ENCODE measurements at regions not wholly inside any gene's neighbourhood (a gene's known extent, or its start where the extent isn't known, plus 50 kb on each side); places are given as distances from the start of the nearest gene placed in this dataset.
"Not testable (repeated sequence)": the region's sequence is repeated elsewhere in the genome, so short reads cannot be mapped to it uniquely, and the experiment has no call there.

DNA sequence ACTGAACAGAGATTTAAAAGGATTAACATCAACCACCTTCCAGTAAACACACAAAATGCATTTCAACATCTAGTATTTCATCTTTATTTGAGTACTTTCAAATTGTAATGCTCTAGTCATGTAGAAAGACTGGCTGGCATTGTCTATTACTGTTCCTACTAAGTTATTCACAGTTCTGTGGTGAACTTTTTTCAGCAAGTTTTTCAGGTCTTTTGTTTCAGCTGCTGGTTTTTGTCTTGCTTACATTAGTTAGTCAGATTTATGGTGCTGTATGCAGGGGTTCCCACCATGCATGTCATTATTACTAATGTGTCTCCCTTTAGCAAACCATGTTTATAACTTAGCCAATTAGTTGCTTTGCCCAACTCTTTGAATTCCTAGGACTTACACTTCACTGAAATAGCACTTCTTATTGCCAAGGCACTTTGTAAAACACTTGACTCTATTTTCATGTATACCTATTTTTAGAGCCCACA lies 253.4 kb upstream of the KITLG start:
- no peaks in the 10 kb centered on the region for H3K9me3 ChIP-seq
- no peaks in the 10 kb centered on the region for H3K4me1 ChIP-seq (ENCODE audit: control insufficient read depth in 1 of 2, low read depth in 2 of 2)
- H3K27ac ChIP-seq, result no peak overlapping the region
- no peak overlapping the region for H3K4me3 ChIP-seq
- H3K36me3 ChIP-seq, result no peaks in the 10 kb centered on the region
- TF ChIP-seq, protein P1, sequence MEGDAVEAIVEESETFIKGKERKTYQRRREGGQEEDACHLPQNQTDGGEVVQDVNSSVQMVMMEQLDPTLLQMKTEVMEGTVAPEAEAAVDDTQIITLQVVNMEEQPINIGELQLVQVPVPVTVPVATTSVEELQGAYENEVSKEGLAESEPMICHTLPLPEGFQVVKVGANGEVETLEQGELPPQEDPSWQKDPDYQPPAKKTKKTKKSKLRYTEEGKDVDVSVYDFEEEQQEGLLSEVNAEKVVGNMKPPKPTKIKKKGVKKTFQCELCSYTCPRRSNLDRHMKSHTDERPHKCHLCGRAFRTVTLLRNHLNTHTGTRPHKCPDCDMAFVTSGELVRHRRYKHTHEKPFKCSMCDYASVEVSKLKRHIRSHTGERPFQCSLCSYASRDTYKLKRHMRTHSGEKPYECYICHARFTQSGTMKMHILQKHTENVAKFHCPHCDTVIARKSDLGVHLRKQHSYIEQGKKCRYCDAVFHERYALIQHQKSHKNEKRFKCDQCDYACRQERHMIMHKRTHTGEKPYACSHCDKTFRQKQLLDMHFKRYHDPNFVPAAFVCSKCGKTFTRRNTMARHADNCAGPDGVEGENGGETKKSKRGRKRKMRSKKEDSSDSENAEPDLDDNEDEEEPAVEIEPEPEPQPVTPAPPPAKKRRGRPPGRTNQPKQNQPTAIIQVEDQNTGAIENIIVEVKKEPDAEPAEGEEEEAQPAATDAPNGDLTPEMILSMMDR (IDR thresholded peaks at IDR 0.05), result no peak
- no peaks in the 10 kb centered on the region for H3K27me3 ChIP-seq (replicated peaks; ENCODE audit: insufficient read depth)
- no peak for ATAC-seq (ENCODE audit: insufficient number of reproducible peaks, low FRiP score, low read depth)
- no peak for DNase-seq (ENCODE audit: low spot score)

DNA sequence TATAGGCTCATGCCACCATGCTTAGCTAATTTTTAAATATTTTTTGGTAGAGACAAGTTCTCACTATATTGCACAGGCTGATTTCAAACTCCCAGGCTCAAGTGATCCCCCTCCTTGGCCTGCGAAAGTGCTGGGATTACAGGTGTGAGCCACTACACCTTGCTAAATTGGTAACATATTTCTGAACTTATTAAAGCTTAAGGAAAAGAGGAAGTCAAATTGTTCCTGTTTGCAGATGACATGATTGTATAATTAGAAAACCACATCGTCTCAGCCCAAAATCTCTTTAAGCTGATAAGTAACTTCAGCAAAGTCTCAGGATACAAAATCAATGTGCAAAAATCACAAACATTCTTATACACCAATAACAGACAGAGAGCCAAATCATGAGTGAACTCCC lies 248.3 kb upstream of the KITLG start:
- H3K27ac ChIP-seq, H3K9me3 ChIP-seq: not testable (repeated sequence)

DNA sequence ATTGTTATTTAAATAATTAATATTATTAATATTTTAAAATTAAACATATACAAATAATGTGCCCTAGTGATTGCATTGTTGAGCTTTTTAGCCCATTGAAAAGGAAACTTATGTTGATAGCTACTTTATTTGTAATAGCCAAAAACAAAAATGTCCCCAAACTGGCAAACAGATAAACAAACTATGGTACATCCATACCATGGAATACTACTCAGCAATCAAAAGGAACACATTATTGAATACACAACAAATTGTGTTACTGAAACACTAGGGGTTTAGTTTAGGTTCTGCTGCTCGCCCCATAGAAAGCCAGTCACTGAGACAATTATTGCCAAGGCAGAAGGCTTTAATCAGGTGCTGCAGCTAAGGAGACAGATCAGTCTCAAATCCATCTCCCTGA lies 239.7 kb upstream of the KITLG start:
- Histone ChIP-seq H3K4me3 (no peak overlapping the region), H3K27me3 (replicated peaks; ENCODE audit: insufficient read depth) (no peaks in the 10 kb centered on the region), H3K9me3 (no peaks in the 10 kb centered on the region), H3K4me1 (ENCODE audit: control insufficient read depth in 1 of 2, low read depth in 2 of 2) (no peaks in the 10 kb centered on the region), H3K27ac (no peak overlapping the region), H3K36me3 (no peaks in the 10 kb centered on the region)
- DNase-seq (ENCODE audit: low spot score) (no peak), ATAC-seq (ENCODE audit: insufficient number of reproducible peaks, low FRiP score, low read depth) (no peak)
- TF ChIP-seq, protein P1 (IDR thresholded peaks at IDR 0.05), result no peak

More for the DNA sequence above, 248.3 kb upstream of the KITLG start:
- H3K27me3 ChIP-seq (replicated peaks; ENCODE audit: insufficient read depth); ATAC-seq (ENCODE audit: insufficient number of reproducible peaks, low FRiP score, low read depth); H3K4me3 ChIP-seq; H3K4me1 ChIP-seq (ENCODE audit: control insufficient read depth in 1 of 2, low read depth in 2 of 2); H3K36me3 ChIP-seq; DNase-seq (ENCODE audit: low spot score): not testable (repeated sequence)

DNA sequence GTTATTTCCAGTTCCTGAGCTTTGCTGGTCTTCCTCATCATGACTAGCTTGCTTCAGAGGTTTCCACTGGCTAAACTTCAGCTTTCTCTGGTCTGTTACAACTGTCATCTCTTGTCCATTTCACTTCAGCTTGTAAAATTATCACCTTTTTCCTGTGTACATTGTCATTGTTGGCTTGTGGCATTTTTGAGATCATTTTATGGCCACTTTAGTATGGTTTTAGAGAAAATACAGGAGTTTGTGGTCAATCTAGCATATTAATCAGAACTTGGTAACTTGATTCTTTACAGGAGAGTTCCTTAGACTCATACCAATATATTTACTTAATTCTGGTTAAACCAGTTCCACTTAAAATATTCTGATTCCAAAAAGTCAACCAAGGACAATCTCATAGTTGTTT lies 235.9 kb upstream of the KITLG start:
- no peak overlapping the region for H3K27ac ChIP-seq
- ATAC-seq (ENCODE audit: insufficient number of reproducible peaks, low FRiP score, low read depth) (no peak), DNase-seq (ENCODE audit: low spot score) (no peak)
- no peak overlapping the region for H3K4me3 ChIP-seq
- no peaks in the 10 kb centered on the region for H3K9me3 ChIP-seq
- H3K36me3 ChIP-seq, result no peaks in the 10 kb centered on the region
- H3K4me1 ChIP-seq (ENCODE audit: control insufficient read depth in 1 of 2, low read depth in 2 of 2), result no peaks in the 10 kb centered on the region
- TF ChIP-seq, protein P1 (IDR thresholded peaks at IDR 0.05), result no peak
- no peaks in the 10 kb centered on the region for H3K27me3 ChIP-seq (replicated peaks; ENCODE audit: insufficient read depth)

DNA sequence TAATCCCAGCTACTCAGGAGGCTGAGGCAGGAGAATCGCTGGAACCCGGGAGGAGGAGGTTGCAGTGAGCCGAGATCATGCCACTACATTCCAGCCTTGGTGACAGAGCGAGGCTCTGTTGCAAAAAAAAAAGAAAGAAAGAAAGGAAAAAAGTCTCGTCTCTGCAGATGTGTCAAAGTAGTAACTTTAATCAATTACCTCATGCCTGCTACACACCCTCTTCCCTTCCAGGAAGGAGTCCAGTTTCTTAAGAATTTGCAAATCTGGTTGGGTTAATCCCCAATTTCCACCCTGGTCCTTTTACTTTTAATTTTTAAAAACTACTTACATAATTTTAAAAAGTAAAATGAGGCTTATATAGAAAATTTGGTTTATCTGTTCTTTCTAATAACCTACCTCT lies 234.5 kb upstream of the KITLG start:
- H3K27ac ChIP-seq, result no peak overlapping the region
- H3K4me3 ChIP-seq, result no peak overlapping the region
- no peaks in the 10 kb centered on the region for H3K9me3 ChIP-seq
- ATAC-seq (ENCODE audit: insufficient number of reproducible peaks, low FRiP score, low read depth) (no peak), DNase-seq (ENCODE audit: low spot score) (no peak)
- TF ChIP-seq, protein P1 (IDR thresholded peaks at IDR 0.05), result no peak
- H3K4me1 ChIP-seq (ENCODE audit: control insufficient read depth in 1 of 2, low read depth in 2 of 2), result no peaks in the 10 kb centered on the region
- H3K36me3 ChIP-seq, result no peaks in the 10 kb centered on the region
- H3K27me3 ChIP-seq (replicated peaks; ENCODE audit: insufficient read depth), result no peaks in the 10 kb centered on the region

DNA sequence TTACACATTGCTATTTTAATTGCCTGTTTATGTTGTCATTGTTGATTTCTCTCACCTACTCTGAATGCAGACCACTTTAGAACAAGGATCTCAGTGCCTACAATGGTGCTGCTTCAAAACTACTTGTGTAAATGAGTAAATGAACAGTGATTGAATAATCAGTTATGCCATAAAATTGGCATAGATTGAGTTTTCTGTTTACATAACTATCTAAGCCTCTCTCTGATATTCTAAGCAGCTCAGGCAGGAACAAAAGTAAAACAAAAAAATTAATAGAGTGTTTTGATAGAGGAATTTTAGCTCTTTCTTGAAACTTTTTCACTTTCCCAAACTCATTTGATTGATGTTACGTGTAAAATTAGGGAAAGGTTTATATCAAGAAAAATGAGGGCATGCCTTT lies 232.3 kb upstream of the KITLG start:
- DNase-seq (ENCODE audit: low spot score) (no peak), ATAC-seq (ENCODE audit: insufficient number of reproducible peaks, low FRiP score, low read depth) (no peak)
- no peaks in the 10 kb centered on the region for H3K27me3 ChIP-seq (replicated peaks; ENCODE audit: insufficient read depth)
- H3K4me3 ChIP-seq, result no peak overlapping the region
- H3K9me3 ChIP-seq, result no peaks in the 10 kb centered on the region
- H3K4me1 ChIP-seq (ENCODE audit: control insufficient read depth in 1 of 2, low read depth in 2 of 2), result no peaks in the 10 kb centered on the region
- no peak overlapping the region for H3K27ac ChIP-seq
- TF ChIP-seq, protein P1 (IDR thresholded peaks at IDR 0.05), result no peak
- no peaks in the 10 kb centered on the region for H3K36me3 ChIP-seq

Measured in thoracic aorta (tissue), 2 donors.